GM12892 (cell line): ENCODE measurements at regions not wholly inside any gene's neighbourhood (a gene's known extent, or its start where the extent isn't known, plus 50 kb on each side); places are given as distances from the start of the nearest gene placed in this dataset.

Experiments
- POLR2A ChIP-seq: IDR thresholded peaks from 2 replicates; pipeline ENCODE4 v1.6.1; 2011; ENCODE audit warnings: low read depth, low read length, control low read depth
- POLR2AphosphoS5 ChIP-seq: IDR thresholded peaks from 2 replicates; pipeline ENCODE4 v1.6.1; 2011; ENCODE audit warnings: low read depth, low read length, control low read depth

DNA sequence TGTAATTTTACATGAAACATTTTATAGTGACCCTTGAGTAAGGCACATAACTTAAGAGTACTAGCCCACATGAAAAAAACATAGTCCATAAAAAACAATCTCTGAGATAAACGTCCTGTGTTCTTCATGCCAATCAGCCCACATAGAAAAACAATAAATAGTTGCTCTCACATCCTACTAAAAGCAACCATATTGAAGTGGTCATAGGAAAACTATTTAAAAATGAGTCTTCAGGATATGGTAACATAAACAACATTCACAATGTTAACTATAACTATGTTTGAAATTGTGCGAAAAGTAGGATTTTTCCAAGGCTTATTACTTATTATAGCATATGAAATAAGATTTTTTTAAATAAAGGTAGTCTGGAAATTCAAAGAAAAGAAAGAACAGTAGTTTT is 77.1 kb upstream of the EPHA5 start:
- TF ChIP-seq POLR2AphosphoS5 (no peak), POLR2A (no peak)
